IPS DF 6.9 (cell line): ENCODE measurements at regions not wholly inside any gene's neighbourhood (a gene's known extent, or its start where the extent isn't known, plus 50 kb on each side); places are given as distances from the start of the nearest gene placed in this dataset.

ENCODE experiments used
- DNase-seq: peaks from one replicate; pipeline ENCODE4 v3.0.0-alpha.2; 2013; ENCODE audit warnings: low read depth, low spot score
- H3K27ac ChIP-seq: one replicate; pipeline ENCODE4 v1.5.1; 2013; ENCODE audit warnings: low read length, control low read depth
- H3K27me3 ChIP-seq: 2 replicates; pipeline ENCODE4 v1.6.1; 2013; ENCODE audit warnings: mild to moderate bottlenecking, low read length; ENCODE audit not compliant: control insufficient read depth, insufficient read depth
- H3K36me3 ChIP-seq: 2 replicates; pipeline ENCODE4 v1.6.1; 2013; ENCODE audit warnings: low read length; ENCODE audit not compliant: control insufficient read depth, insufficient read depth
- H3K4me1 ChIP-seq: 2 replicates; pipeline ENCODE4 v1.6.1; 2013; ENCODE audit warnings: low read length; ENCODE audit not compliant: control insufficient read depth, insufficient read depth
- H3K4me3 ChIP-seq: 2 replicates; pipeline ENCODE4 v1.5.1; 2013; ENCODE audit warnings: mild to moderate bottlenecking, low read length
- H3K9me3 ChIP-seq: 2 replicates; pipeline ENCODE4 v1.6.1; 2013; ENCODE audit warnings: low read length, inconsistent platforms; ENCODE audit not compliant: control insufficient read depth, insufficient read depth
- WGBS: extraction: QIAGEN DNeasy Blood & Tissue Kit; methylation state at CpG from one replicate; pipeline ENCODE4 v1.1.7; 2013; ENCODE audit warnings: mixed read lengths, missing lambda C conversion rate; ENCODE audit not compliant: insufficient read length, insufficient coverage; 5-methylcytosine and 5-hydroxymethylcytosine counted together

DNA sequence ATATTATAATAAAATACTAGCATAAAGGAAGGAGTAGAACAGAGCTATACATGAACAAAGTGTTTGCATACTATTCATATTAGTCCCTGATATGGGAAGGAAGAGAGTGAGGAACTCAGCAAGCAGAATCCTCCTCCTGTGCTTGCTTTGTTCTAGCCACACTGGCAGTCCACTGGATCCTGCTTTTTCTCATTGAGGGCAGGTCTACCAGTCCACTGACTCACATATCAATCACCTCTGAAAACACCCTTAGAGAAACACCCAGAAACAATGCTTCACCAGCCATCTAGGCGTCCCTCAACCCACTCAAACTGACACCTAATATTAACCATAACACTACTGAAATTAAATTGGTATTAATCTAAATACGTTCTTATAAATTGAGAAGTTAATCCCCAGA, 1861.7 kb upstream of the SEL1L start:
- H3K36me3 ChIP-seq: no peaks in the 10 kb centered on the region

DNA sequence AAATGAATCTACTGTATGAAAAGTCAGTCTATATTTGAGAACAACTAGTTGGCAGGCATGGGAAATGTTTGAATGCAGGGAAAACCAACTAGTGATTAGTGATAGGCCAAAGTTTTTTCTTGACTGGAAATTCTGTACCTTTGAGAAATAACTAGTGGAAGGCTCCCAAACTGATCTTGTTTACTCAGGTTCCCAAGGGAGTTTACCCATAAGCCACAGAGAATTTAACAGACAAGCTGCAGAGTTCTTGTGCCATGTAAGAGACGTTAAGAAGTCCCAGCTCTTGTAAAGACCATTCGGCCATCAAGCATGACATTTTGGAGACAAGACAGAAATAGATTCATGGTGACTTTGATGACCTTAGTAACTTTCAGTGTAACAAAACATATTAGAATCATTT, 1882.8 kb upstream of the SEL1L start:
- WGBS: no CpG with 5 or more reads among the region's 2 CpGs

More for the DNA sequence above, 1861.7 kb upstream of the SEL1L start:
- Histone ChIP-seq H3K27me3 (no peaks in the 10 kb centered on the region), H3K27ac (no peak overlapping the region), H3K4me1 (no peaks in the 10 kb centered on the region), H3K4me3 (no peak overlapping the region), H3K9me3 (no peaks in the 10 kb centered on the region)
- no CpG with 5 or more reads among the region's 2 CpGs for WGBS
- DNase-seq: no peak

DNA sequence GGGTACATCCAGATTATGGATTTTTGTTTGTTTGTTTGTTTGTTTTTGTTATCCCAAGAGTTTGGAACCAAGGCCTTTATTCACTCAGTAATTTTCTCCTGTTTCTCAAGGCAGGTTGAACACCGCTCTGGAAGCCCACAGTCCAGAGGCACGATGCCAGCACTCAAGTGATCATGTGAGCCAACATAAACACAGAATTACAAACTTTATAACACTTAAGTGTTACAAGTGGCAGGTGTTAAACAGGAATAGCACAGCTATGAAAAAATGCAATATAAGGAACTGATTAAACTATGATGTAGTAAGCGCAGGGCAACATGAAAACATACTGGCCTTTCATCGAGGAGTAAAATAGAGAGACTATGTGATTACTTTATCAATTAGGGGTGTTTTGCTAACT, 1885.8 kb upstream of the SEL1L start:
- DNase-seq: no peak
- Histone ChIP-seq H3K27me3 (no peaks in the 10 kb centered on the region), H3K4me1 (no peaks in the 10 kb centered on the region), H3K27ac (no peak overlapping the region), H3K9me3 (no peaks in the 10 kb centered on the region), H3K4me3 (no peak overlapping the region), H3K36me3 (no peaks in the 10 kb centered on the region)
- WGBS: no CpG with 5 or more reads among the region's 4 CpGs

More for the DNA sequence above, 1882.8 kb upstream of the SEL1L start:
- Histone ChIP-seq H3K4me1 (no peaks in the 10 kb centered on the region), H3K27me3 (no peaks in the 10 kb centered on the region), H3K4me3 (no peak overlapping the region), H3K27ac (no peak overlapping the region), H3K36me3 (no peaks in the 10 kb centered on the region), H3K9me3 (no peaks in the 10 kb centered on the region)
- DNase-seq: no peak

DNA sequence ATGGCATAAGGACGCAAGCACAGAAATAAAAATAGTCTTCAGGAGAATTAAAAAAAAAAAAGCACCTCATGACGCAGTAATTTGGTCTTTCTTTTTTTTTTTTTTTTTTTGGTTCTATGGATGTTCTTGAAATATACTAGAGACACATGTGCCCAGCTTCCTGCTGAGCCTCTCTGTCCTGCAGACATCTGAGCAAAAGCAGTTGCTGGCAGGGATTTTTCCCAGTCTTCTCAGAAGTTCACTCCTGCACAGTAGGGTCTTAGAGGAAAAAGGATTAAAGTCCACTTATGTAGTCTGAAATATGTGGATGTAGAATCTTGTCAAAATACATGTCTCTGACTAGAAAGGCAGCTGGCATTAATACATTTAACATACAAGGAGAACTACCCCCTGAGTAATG, 1888.1 kb upstream of the SEL1L start:
- no peak for DNase-seq
- Histone ChIP-seq H3K9me3 (no peaks in the 10 kb centered on the region), H3K27me3 (no peaks in the 10 kb centered on the region), H3K4me1 (no peaks in the 10 kb centered on the region), H3K36me3 (no peaks in the 10 kb centered on the region), H3K27ac (no peak overlapping the region), H3K4me3 (no peak overlapping the region)
- WGBS: no CpG with 5 or more reads among the region's 2 CpGs

DNA sequence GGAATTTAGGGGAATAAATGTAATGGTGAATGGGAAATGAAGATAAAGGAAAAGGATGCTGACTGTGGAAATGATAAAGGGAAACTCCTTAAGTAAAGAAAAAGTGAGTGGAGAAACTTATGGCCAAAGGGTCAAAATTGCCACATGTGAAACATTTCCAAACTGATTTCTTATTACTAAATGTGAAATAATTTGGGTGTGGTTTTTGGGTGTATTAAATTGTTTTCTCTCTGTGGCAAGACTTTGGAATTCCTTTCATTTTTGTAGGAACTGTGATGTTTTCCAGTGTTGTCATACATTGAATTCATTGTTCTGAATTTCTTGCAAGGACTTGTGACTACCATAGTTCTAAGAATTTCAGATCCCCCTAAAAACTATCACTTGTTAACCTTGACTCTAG, 1891.5 kb upstream of the SEL1L start:
- H3K27ac ChIP-seq: no peak overlapping the region
- no peaks in the 10 kb centered on the region for H3K9me3 ChIP-seq
- no peak overlapping the region for H3K4me3 ChIP-seq
- H3K27me3 ChIP-seq: no peaks in the 10 kb centered on the region
- no peaks in the 10 kb centered on the region for H3K4me1 ChIP-seq
- H3K36me3 ChIP-seq: no peaks in the 10 kb centered on the region
- no peak for DNase-seq

DNA sequence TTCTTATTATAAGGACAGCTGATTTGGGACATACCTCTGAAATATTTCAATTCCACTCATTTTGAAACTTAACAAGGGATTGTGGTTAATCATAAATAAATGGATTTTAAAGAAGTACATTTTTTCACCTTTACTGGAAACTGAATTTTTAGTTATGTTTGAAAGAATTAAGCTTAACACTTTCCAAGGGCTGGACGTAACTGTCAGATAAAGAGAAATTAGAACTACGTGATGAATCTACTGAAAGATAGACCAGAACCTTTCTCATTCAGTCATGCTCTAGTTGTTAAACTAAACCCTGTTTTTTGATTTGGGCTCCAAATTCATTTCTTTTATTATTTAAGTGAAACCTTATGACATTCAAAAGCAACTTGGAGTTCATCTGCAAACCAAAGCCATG, 1892.1 kb upstream of the SEL1L start:
- Histone ChIP-seq H3K4me3 (no peak overlapping the region), H3K27me3 (no peaks in the 10 kb centered on the region), H3K27ac (no peak overlapping the region), H3K4me1 (no peaks in the 10 kb centered on the region), H3K36me3 (no peaks in the 10 kb centered on the region), H3K9me3 (no peaks in the 10 kb centered on the region)
- WGBS: no CpG with 5 or more reads among the region's 2 CpGs
- DNase-seq: no peak

DNA sequence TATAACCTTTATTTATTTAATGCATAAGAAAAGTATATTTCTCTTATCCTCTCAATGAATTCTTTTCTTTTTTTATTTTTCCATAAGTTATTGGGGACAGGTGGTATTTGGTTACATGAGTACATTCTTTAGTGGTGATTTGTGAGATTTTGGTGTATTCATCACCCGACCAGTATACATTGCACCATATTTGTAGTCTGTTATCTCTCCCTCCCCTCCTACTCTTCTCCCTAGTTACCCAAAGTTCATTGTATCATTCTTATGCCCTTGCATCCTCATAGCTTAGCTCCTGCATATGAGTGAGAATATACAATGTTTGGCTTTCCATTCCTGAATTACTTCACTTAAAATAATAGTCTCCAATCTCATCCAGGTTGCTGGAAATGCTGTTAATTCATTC, 1900.0 kb upstream of the SEL1L start:
- Histone ChIP-seq H3K4me1 (no peaks in the 10 kb centered on the region), H3K27me3 (no peaks in the 10 kb centered on the region), H3K9me3 (no peaks in the 10 kb centered on the region), H3K36me3 (no peaks in the 10 kb centered on the region), H3K27ac (no peak overlapping the region), H3K4me3 (no peak overlapping the region)
- DNase-seq: no peak
- no CpG with 5 or more reads among the region's 1 CpG for WGBS

DNA sequence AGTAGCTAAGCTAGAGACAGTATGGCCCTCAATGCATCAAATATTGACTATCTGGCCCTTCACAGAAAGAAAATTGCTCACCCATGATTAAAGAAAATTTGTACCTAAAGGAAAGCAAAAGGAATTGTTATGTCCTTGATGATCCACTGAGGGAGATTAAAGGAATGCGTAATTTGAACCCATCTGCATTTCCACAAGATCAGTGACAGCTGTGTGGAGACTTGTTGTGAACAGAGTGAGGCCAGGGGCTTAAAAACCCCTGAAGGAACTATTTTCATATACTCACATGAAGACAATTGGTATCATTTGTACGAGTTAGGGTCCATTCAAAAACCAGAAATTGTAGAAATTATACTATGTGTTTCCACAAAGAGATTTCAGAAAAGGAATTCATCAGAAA, 1908.1 kb upstream of the SEL1L start:
- Histone ChIP-seq H3K27me3 (no peaks in the 10 kb centered on the region), H3K9me3 (no peaks in the 10 kb centered on the region), H3K36me3 (no peaks in the 10 kb centered on the region), H3K4me1 (no peaks in the 10 kb centered on the region), H3K4me3 (no peak overlapping the region), H3K27ac (no peak overlapping the region)
- WGBS: no CpG with 5 or more reads among the region's 2 CpGs
- no peak for DNase-seq

DNA sequence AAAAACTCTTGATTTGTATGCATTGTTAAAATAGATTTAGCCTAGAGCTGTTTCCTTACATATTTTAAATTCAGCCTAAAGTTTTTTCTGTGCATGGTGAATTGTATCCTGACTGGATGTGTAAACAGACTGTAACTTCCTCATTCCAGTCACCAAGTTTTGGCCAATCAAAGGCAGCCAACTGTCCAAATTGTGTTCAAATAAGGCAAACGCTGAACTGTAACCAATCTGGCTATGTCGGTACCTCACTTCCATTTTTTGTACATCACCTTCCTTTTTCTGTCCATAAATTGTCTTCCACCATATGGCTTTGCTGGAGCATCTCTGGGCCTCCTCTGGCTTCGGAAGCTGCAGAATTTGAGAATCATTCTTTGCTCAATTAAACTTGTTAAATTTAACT, 1921.9 kb upstream of the SEL1L start:
- Histone ChIP-seq H3K4me3 (no peak overlapping the region), H3K27ac (no peak overlapping the region), H3K9me3 (peaks cover 2% of the 10 kb centered on the region; the same call in 1 of the 2 replicates), H3K4me1 (no peaks in the 10 kb centered on the region), H3K36me3 (no peaks in the 10 kb centered on the region), H3K27me3 (no peaks in the 10 kb centered on the region)
- no peak for DNase-seq
- no CpG with 5 or more reads among the region's 3 CpGs for WGBS

DNA sequence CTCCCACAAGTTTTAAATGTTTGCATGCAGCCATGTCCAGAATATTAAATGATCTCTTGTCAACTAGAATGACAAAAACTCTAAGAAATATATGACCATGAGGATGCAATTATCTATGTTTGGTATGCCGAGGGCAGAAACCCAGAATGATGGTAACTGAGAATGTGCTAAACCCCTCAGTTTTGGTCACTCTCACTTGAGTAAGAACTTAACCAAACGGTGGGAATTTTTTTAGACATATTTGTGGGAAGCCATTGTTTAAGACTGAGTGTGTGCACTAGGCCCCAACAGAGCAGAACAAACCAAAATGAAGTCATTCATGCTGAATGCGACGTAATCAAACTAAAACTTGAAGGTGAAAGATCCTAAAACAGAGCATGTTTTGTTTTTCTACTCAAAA, 1927.9 kb upstream of the SEL1L start:
- Histone ChIP-seq H3K27ac (no peak overlapping the region), H3K4me3 (no peak overlapping the region), H3K9me3 (peaks cover 2% of the 10 kb centered on the region; the same call in 1 of the 2 replicates), H3K4me1 (no peaks in the 10 kb centered on the region), H3K27me3 (no peaks in the 10 kb centered on the region), H3K36me3 (no peaks in the 10 kb centered on the region)
- no CpG with 5 or more reads among the region's 4 CpGs for WGBS
- no peak for DNase-seq

DNA sequence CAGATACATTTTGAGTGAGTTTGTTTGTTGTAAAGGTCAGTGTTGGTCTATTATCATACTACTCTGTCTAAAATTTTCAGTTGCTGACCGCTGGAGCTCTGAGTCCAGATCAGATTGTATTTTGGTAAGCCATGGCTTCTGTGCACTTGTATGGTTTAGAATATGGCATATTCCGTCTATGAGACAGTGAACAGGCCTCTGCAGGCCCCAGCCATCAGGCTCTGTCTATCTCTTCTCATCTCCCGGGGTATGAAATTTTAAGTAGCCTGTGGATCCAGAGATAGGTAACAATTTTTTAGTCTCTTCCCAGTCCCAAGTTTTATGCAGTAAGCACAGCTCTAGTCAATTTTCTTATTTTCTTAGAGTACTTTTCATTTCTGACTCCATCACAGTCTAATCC, 1929.1 kb upstream of the SEL1L start:
- no peak for DNase-seq
- no peak overlapping the region for H3K27ac ChIP-seq
- WGBS: no CpG with 5 or more reads among the region's 3 CpGs
- H3K27me3 ChIP-seq: no peaks in the 10 kb centered on the region
- no peak overlapping the region for H3K4me3 ChIP-seq
- H3K9me3 ChIP-seq: peaks cover 2% of the 10 kb centered on the region; the same call in 1 of the 2 replicates
- H3K4me1 ChIP-seq: no peaks in the 10 kb centered on the region
- H3K36me3 ChIP-seq: no peaks in the 10 kb centered on the region
